Neural crest cell (in vitro differentiated cells): ENCODE measurements at regions not wholly inside any gene's neighbourhood (a gene's known extent, or its start where the extent isn't known, plus 50 kb on each side); places are given as distances from the start of the nearest gene placed in this dataset.

ENCODE experiments used
- DNase-seq: peaks from one replicate; pipeline ENCODE4 v3.0.0; 2021; ENCODE audit warnings: low read depth, mixed read lengths, low spot score
- H3K27ac Mint-ChIP-seq: one replicate; pipeline ENCODE4 v1.8.0; 2021; ENCODE audit warnings: mild to moderate bottlenecking, mixed read lengths; ENCODE audit not compliant: unreplicated experiment
- H3K27me3 Mint-ChIP-seq: 2 replicates; pipeline ENCODE4 v1.8.0; 2021; ENCODE audit warnings: low read depth, mild to moderate bottlenecking, mixed read lengths
- H3K36me3 Mint-ChIP-seq: 2 replicates; pipeline ENCODE4 v1.8.0; 2021; ENCODE audit warnings: low read depth, mild to moderate bottlenecking, mixed read lengths
- H3K4me1 Mint-ChIP-seq: 2 replicates; pipeline ENCODE4 v1.8.0; 2021; ENCODE audit warnings: mixed read lengths
- H3K4me3 Mint-ChIP-seq: one replicate; pipeline ENCODE4 v1.8.0; 2021; ENCODE audit warnings: mild to moderate bottlenecking, mixed read lengths
- H3K9me3 Mint-ChIP-seq: 2 replicates; pipeline ENCODE4 v1.8.0; 2021; ENCODE audit warnings: mixed read lengths
- TF ChIP-seq, protein P1 (sequence below): fragments of 200-600 bp; sonication (generic); conservative IDR thresholded peaks from 2 replicates; pipeline ENCODE4 v1.5.0; 2021; ENCODE audit warnings: antibody characterized with exemption, mild to moderate bottlenecking

DNA sequence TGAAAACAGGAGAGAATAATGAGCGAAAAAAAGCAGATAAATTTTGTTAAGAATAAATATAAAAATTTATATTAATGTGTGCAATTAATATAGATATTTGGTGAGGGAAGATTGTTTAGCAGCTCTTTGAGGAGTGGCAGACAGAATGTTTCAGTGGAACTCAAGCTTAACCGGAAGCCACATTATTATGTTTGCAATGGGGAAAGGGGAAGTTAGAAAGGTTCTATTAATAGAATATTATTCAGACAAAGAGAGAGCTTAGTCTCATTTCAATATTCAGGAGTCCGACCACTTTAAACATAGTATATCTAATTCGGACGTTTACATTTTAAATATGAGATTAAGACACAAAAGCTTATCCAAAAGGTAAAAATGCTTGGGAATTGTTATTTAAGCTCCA is 81.6 kb upstream of the KHDRBS2 start:
- Mint-ChIP-seq H3K4me1 (peaks cover 6% of the 10 kb centered on the region), H3K9me3 (no peaks in the 10 kb centered on the region), H3K36me3 (no peaks in the 10 kb centered on the region), H3K27me3 (no peaks in the 10 kb centered on the region), H3K4me3 (no peak overlapping the region), H3K27ac (no peak overlapping the region)
- TF ChIP-seq, protein P1, sequence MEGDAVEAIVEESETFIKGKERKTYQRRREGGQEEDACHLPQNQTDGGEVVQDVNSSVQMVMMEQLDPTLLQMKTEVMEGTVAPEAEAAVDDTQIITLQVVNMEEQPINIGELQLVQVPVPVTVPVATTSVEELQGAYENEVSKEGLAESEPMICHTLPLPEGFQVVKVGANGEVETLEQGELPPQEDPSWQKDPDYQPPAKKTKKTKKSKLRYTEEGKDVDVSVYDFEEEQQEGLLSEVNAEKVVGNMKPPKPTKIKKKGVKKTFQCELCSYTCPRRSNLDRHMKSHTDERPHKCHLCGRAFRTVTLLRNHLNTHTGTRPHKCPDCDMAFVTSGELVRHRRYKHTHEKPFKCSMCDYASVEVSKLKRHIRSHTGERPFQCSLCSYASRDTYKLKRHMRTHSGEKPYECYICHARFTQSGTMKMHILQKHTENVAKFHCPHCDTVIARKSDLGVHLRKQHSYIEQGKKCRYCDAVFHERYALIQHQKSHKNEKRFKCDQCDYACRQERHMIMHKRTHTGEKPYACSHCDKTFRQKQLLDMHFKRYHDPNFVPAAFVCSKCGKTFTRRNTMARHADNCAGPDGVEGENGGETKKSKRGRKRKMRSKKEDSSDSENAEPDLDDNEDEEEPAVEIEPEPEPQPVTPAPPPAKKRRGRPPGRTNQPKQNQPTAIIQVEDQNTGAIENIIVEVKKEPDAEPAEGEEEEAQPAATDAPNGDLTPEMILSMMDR: no peak
- no peak for DNase-seq

DNA sequence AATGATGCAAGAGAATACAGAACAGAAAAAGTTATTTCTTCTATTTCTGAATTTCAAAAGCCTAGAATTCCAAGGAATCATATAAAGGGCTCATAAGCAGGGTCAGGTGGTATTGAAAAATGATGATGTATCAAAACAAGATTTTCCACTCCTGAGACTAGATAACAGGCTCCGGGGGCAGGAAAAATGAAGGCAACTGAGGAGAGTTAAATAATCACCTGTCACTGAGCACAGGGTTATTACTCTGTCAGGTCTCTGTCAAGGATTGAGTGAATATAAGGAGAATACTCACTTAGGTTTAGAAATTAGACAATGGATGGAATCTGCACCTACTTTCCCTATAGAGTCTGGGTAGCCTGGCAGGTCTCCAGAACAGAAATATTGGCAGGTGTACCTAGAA is 76.1 kb upstream of the KHDRBS2 start:
- no peak overlapping the region for H3K27ac Mint-ChIP-seq
- no peak for DNase-seq
- H3K9me3 Mint-ChIP-seq: no peaks in the 10 kb centered on the region
- H3K4me1 Mint-ChIP-seq: no peaks in the 10 kb centered on the region
- no peak overlapping the region for H3K4me3 Mint-ChIP-seq
- no peaks in the 10 kb centered on the region for H3K36me3 Mint-ChIP-seq
- TF ChIP-seq, protein P1: no peak
- H3K27me3 Mint-ChIP-seq: no peaks in the 10 kb centered on the region

DNA sequence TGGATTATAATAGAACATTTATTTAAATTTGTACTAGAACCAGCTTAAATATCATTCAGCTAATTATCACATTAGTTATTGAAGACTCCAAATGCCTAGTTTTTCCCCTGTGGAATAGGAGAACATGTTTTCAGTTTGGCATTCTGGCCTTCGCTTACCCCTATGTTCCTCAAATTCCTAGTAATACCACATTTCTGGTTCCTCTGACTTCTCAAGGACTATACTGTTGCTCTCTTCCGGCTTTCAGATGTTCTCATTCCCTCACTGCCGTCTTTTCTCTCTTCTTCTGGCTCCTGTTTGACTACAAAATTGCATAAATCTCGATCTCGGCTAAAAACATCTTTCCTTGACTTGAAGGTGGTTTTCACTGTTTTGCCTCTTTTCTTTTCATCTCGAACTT is 71.8 kb upstream of the KHDRBS2 start:
- no peak overlapping the region for H3K4me3 Mint-ChIP-seq
- no peak for DNase-seq
- H3K4me1 Mint-ChIP-seq: no peaks in the 10 kb centered on the region
- H3K9me3 Mint-ChIP-seq: no peaks in the 10 kb centered on the region
- TF ChIP-seq, protein P1: no peak
- H3K36me3 Mint-ChIP-seq: no peaks in the 10 kb centered on the region
- no peak overlapping the region for H3K27ac Mint-ChIP-seq
- no peaks in the 10 kb centered on the region for H3K27me3 Mint-ChIP-seq

DNA sequence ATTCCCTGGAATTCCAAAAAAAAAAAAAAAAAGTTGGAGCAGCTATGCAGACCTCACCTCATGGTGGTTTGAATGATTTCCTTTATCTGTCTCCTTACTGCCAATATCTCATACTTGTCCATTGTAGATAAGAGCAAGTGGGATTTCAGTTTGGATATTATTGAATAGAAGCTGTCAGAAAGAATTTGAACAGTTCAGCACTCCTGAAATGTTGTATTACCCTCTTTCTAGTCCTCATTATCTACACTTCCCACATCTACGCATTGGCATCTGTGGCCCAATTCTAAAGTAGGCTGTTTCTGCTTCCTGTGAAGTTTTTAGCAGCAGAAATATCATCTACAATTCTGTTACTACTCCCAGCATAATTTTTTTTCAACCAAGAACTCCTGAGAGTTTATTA is 68.2 kb upstream of the KHDRBS2 start:
- Mint-ChIP-seq H3K27ac (no peak overlapping the region), H3K4me3 (no peak overlapping the region), H3K4me1 (no peaks in the 10 kb centered on the region), H3K27me3 (no peaks in the 10 kb centered on the region), H3K36me3 (no peaks in the 10 kb centered on the region), H3K9me3 (no peaks in the 10 kb centered on the region)
- TF ChIP-seq, protein P1: no peak
- no peak for DNase-seq

DNA sequence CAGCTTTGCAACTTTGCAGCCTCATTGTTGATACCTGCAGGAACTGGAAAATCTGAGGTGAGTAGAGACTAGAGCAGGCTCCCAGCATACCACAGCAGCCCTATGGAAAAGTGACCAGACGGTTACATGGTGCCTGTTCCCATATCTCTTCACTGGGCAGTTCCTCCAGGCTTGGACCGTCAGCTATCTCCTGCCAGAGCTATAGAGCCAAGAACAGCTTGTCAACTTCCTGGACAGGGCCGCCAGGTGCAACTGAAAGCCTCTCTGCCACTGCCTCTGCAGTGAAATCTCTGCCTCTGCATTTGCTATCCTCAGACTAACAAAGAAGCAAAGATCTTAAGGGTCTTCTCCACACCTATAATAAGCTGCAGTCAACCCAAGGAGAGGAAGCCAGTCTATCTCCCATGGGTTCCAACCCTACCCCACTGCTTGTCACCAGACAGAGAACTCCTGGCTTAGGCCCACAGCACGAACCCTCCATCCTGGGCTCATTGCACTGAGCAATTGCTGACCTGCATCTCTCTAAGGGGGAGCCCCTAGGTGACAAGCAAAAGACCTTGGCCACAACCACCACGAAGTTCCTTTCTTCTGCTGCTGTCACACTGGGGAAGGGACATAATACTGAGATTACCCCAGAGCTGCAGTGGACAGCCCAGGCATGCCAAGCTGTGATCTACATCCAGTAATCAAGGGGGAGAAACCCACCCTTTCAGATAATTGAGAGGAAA is 60.1 kb upstream of the KHDRBS2 start:
- no peak for DNase-seq
- TF ChIP-seq, protein P1: no peak
- Mint-ChIP-seq H3K4me1 (no peaks in the 10 kb centered on the region), H3K36me3 (no peaks in the 10 kb centered on the region), H3K27me3 (no peaks in the 10 kb centered on the region), H3K9me3 (peaks cover 8% of the 10 kb centered on the region), H3K4me3 (no peak overlapping the region), H3K27ac (no peak overlapping the region)
